ENCODE measurements at regions not wholly inside any gene's neighbourhood (a gene's known extent, or its start where the extent isn't known, plus 50 kb on each side); places are given as distances from the start of the nearest gene placed in this dataset.

DNA sequence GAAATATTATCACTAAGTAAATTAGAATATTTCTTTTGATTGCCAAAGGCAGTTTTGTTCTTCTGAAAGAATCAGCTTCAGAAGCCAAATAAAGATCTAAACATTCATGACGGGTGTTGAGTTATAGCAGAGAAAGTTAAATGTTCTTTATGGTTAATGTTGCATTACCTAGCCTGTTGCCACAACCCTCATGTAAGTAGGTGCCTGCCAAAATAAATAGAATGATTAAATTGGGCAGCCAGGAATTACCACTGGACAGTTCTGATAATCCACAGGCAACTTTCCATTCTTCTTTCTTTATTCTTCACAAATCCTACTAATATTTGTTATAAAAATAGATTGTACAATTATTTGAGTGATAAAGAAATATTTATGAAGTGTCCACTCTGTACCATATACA lies 217.9 kb upstream of the NRIP1 start:
- no peak overlapping the region for H3K4me3 ChIP-seq (ENCODE audit: low read depth, low read length)
- TF ChIP-seq, protein P1, sequence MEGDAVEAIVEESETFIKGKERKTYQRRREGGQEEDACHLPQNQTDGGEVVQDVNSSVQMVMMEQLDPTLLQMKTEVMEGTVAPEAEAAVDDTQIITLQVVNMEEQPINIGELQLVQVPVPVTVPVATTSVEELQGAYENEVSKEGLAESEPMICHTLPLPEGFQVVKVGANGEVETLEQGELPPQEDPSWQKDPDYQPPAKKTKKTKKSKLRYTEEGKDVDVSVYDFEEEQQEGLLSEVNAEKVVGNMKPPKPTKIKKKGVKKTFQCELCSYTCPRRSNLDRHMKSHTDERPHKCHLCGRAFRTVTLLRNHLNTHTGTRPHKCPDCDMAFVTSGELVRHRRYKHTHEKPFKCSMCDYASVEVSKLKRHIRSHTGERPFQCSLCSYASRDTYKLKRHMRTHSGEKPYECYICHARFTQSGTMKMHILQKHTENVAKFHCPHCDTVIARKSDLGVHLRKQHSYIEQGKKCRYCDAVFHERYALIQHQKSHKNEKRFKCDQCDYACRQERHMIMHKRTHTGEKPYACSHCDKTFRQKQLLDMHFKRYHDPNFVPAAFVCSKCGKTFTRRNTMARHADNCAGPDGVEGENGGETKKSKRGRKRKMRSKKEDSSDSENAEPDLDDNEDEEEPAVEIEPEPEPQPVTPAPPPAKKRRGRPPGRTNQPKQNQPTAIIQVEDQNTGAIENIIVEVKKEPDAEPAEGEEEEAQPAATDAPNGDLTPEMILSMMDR (IDR thresholded peaks at IDR 0.05; ENCODE audit: low read depth, low read length, missing control alignments): no peak
- no peak for DNase-seq (ENCODE audit: low read depth)

DNA sequence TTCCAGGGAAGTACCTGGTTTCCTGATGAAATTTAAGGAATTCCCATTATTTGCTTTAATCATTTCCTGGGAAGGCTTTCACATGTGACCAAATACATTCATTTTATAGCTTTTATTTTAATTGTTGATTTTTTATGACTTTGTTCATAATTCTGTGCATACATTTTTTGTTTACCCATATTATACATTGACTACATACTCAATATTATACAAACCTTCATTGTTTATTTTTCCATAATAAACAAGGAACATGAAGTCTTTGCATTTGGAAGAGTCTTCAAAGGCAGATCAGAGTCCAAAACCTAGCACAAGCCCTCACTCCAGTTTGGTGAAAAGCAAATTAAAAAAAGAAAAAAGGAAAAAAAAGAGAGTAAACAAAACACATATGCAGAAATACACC lies 218.3 kb upstream of the NRIP1 start:
- no peak overlapping the region for H3K4me3 ChIP-seq (ENCODE audit: low read depth, low read length)
- TF ChIP-seq, protein P1 (IDR thresholded peaks at IDR 0.05; ENCODE audit: low read depth, low read length, missing control alignments): no peak
- no peak for DNase-seq (ENCODE audit: low read depth)

GRCh38 chr21:15283789-15284188 lies 219.0 kb upstream of the NRIP1 start:
- H3K4me3 ChIP-seq (ENCODE audit: low read depth, low read length): no peak overlapping the region
- TF ChIP-seq, protein P1 (IDR thresholded peaks at IDR 0.05; ENCODE audit: low read depth, low read length, missing control alignments): no peak
- no peak for DNase-seq (ENCODE audit: low read depth)

- TF ChIP-seq, protein P1 (IDR thresholded peaks at IDR 0.05; ENCODE audit: low read depth, low read length, missing control alignments): no peak
- DNase-seq (ENCODE audit: low read depth): no peak
Measured at GRCh38 chr21:15285556-15285955, 220.8 kb upstream of the NRIP1 start.

DNA sequence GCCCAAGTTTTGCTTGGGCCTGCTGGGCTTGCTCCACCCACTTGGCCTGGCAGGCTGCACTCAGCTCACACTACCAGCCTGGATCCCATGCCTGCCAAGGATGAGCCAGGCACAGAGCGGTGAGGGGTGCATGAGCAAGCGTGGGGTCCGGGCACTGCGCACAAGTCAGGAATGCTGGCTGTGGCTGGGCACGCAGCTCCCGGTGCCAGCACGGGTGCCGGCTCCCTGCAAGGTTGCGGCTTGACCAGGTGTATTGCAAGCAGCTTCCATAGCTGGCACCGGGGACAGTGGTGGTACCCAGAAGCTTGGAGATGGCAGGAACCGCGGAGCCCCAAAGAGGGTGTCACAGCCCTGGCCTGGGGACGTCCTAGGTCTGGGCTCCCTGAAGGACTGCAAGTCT lies 224.4 kb upstream of the NRIP1 start:
- DNase-seq (ENCODE audit: low read depth): no peak
- TF ChIP-seq, protein P1 (IDR thresholded peaks at IDR 0.05; ENCODE audit: low read depth, low read length, missing control alignments): no peak
- H3K4me3 ChIP-seq (ENCODE audit: low read depth, low read length): no peak overlapping the region

More at GRCh38 chr21:15285556-15285955, 220.8 kb upstream of the NRIP1 start:
- H3K4me3 ChIP-seq (ENCODE audit: low read depth, low read length): no peak overlapping the region

DNA sequence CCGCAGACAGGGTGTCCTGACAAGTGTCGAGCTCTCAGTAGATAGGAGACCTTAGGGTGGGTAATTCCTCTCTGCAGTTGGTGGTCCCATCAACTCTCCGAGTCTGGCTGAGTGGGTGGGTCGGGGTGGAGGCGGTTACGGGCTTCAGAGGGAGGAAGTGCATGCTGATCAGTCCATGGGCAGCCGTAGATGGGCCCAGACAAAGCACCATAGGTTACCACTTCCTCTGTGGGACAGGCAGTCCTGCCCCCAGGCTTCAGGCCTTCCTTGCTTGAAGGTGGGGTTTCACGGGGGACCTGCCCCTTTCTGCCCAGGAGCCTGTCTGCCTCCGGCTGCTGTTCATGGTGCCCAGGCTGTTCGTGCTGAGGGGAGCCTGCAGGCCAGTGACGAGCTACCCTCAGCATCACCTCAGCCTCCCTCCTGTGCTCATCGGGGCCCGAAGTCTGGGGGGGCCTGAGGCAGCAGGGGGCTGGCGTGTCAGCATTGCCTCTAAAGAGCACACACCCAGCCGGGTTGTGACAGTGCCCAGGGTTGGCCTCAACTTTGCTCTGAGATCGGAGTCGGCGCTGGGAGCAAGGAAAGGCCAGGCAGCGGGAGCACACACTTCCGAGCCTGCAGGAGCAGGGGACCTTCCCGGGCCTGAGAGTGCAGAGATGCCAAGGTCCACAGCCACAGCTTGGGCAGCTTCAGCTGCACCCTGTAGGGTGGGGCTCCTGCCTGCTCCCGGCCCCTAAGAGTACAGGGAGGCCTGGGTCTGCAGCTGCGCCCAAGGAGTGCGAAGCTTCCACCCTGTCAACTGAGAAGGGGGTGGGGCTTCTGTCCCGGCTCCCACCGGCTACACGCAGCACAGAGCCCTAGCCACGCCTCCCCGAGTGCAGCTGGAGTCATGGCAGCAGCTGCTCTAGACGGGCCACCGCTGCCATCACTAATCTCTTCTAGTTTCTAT lies 225.4 kb upstream of the NRIP1 start:
- no peak overlapping the region for H3K4me3 ChIP-seq (ENCODE audit: low read depth, low read length)
- TF ChIP-seq, protein P1 (IDR thresholded peaks at IDR 0.05; ENCODE audit: low read depth, low read length, missing control alignments): no peak
- DNase-seq (ENCODE audit: low read depth): no peak
